ENCODE measurements at regions not wholly inside any gene's neighbourhood (a gene's known extent, or its start where the extent isn't known, plus 50 kb on each side); places are given as distances from the start of the nearest gene placed in this dataset.

- TF ChIP-seq, protein P1, sequence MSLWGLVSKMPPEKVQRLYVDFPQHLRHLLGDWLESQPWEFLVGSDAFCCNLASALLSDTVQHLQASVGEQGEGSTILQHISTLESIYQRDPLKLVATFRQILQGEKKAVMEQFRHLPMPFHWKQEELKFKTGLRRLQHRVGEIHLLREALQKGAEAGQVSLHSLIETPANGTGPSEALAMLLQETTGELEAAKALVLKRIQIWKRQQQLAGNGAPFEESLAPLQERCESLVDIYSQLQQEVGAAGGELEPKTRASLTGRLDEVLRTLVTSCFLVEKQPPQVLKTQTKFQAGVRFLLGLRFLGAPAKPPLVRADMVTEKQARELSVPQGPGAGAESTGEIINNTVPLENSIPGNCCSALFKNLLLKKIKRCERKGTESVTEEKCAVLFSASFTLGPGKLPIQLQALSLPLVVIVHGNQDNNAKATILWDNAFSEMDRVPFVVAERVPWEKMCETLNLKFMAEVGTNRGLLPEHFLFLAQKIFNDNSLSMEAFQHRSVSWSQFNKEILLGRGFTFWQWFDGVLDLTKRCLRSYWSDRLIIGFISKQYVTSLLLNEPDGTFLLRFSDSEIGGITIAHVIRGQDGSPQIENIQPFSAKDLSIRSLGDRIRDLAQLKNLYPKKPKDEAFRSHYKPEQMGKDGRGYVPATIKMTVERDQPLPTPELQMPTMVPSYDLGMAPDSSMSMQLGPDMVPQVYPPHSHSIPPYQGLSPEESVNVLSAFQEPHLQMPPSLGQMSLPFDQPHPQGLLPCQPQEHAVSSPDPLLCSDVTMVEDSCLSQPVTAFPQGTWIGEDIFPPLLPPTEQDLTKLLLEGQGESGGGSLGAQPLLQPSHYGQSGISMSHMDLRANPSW (CRISPR knock-in tag; conservative IDR thresholded peaks at IDR 0.05; ENCODE audit: low read depth) = no peak
- TF ChIP-seq TEAD4 (CRISPR knock-in tag; IDR thresholded peaks at IDR 0.05) (no peak), ZNF121 (CRISPR knock-in tag; IDR thresholded peaks at IDR 0.05) (no peak), JUN (CRISPR knock-in tag; IDR thresholded peaks at IDR 0.05) (no peak), TCF7 (CRISPR knock-in tag; IDR thresholded peaks at IDR 0.05; ENCODE audit: low read depth) (no peak), CBFB (CRISPR knock-in tag; IDR thresholded peaks at IDR 0.05; ENCODE audit: low read depth) (no peak), CREM (CRISPR knock-in tag; IDR thresholded peaks at IDR 0.05) (no peak), RORB (CRISPR knock-in tag; IDR thresholded peaks at IDR 0.05) (no peak), E2F4 (CRISPR knock-in tag; IDR thresholded peaks at IDR 0.05; ENCODE audit: borderline replicate concordance, low read depth) (no peak), GRHL2 (CRISPR knock-in tag; IDR thresholded peaks at IDR 0.05; ENCODE audit: insufficient replicate concordance, severe bottlenecking) (no peak)
- TF ChIP-seq, protein P2, sequence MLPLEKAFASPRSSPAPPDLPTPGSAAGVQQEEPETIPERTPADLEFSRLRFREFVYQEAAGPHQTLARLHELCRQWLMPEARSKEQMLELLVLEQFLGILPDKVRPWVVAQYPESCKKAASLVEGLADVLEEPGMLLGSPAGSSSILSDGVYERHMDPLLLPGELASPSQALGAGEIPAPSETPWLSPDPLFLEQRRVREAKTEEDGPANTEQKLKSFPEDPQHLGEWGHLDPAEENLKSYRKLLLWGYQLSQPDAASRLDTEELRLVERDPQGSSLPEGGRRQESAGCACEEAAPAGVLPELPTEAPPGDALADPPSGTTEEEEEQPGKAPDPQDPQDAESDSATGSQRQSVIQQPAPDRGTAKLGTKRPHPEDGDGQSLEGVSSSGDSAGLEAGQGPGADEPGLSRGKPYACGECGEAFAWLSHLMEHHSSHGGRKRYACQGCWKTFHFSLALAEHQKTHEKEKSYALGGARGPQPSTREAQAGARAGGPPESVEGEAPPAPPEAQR (CRISPR knock-in tag; IDR thresholded peaks at IDR 0.05) = no peak
Observed at GRCh38 chr5:44691802-44692201, 116.9 kb upstream of the MRPS30 start (continued).

GRCh38 chr5:44681906-44682305 lies 126.8 kb upstream of the MRPS30 start:
- Mint-ChIP-seq H3K4me1 (0 out of 2 replicates have a peak, but pooled peaks cover 3% of the 10 kb centered on the region), H3K27ac (no peak overlapping the region), H3K36me3 (no peaks in the 10 kb centered on the region), H3K9me3 (peaks cover 8% of the 10 kb centered on the region; the same call in 1 of the 2 replicates), H3K4me3 (no peak overlapping the region), H3K27me3 (ENCODE audit: low read depth) (no peaks in the 10 kb centered on the region)
- DNase-seq (ENCODE audit: low spot score) (no peak), ATAC-seq (no peak)
- TF ChIP-seq JUN (CRISPR knock-in tag; IDR thresholded peaks at IDR 0.05) (no peak), RORB (CRISPR knock-in tag; IDR thresholded peaks at IDR 0.05) (no peak), FOXP4 (CRISPR knock-in tag; IDR thresholded peaks at IDR 0.05) (no peak), ZNF423 (CRISPR knock-in tag; IDR thresholded peaks at IDR 0.05) (no peak), FOXP1 (CRISPR knock-in tag; IDR thresholded peaks at IDR 0.05; ENCODE audit: borderline replicate concordance) (no peak), MXD4 (CRISPR knock-in tag; IDR thresholded peaks at IDR 0.05; ENCODE audit: borderline replicate concordance) (no peak), ZNF232 (CRISPR knock-in tag; IDR thresholded peaks at IDR 0.05) (no peak), NR2C2 (CRISPR knock-in tag; IDR thresholded peaks at IDR 0.05) (no peak)
- TF ChIP-seq, protein P3, sequence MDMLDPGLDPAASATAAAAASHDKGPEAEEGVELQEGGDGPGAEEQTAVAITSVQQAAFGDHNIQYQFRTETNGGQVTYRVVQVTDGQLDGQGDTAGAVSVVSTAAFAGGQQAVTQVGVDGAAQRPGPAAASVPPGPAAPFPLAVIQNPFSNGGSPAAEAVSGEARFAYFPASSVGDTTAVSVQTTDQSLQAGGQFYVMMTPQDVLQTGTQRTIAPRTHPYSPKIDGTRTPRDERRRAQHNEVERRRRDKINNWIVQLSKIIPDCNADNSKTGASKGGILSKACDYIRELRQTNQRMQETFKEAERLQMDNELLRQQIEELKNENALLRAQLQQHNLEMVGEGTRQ (CRISPR knock-in tag; IDR thresholded peaks at IDR 0.05) = no peak
- POLR2A ChIA-PET = no interaction called here
- CTCF ChIA-PET = no interaction called here
